Muscle layer of duodenum (tissue), 2 donors: ENCODE measurements at regions not wholly inside any gene's neighbourhood (a gene's known extent, or its start where the extent isn't known, plus 50 kb on each side); places are given as distances from the start of the nearest gene placed in this dataset.

Source experiments
- H3K27ac ChIP-seq: one replicate; pipeline ENCODE4 v1.7.0; 2013; ENCODE audit warnings: mild to moderate bottlenecking, low read length
- H3K27me3 ChIP-seq: one replicate; pipeline ENCODE4 v1.7.0; 2013; ENCODE audit warnings: low read depth, mild to moderate bottlenecking, control low read depth, low read length
- H3K36me3 ChIP-seq, 2 donors: one replicate each; pipeline ENCODE4 v1.7.0; 2013; ENCODE audit warnings: low read length in 2 of 2, control low read depth in 1 of 2, mild to moderate bottlenecking in 1 of 2; ENCODE audit not compliant: insufficient read depth in 2 of 2, control insufficient read depth in 1 of 2
- H3K4me1 ChIP-seq, 2 donors: one replicate each; pipeline ENCODE4 v1.7.0; 2013; ENCODE audit warnings: low read length in 2 of 2, mild to moderate bottlenecking in 2 of 2, control low read depth in 1 of 2, moderate library complexity in 1 of 2; ENCODE audit not compliant: insufficient read depth in 2 of 2, control insufficient read depth in 1 of 2
- H3K4me3 ChIP-seq, 2 donors: one replicate each; pipeline ENCODE4 v1.7.0; 2013; ENCODE audit warnings: low read length in 2 of 2, low read depth in 1 of 2, mild to moderate bottlenecking in 1 of 2
- H3K9me3 ChIP-seq, 2 donors: one replicate each; pipeline ENCODE4 v1.7.0; 2013; ENCODE audit warnings: low read length in 2 of 2, control low read depth in 1 of 2, mild to moderate bottlenecking in 1 of 2; ENCODE audit not compliant: control insufficient read depth in 1 of 2
- donor health status: healthy.

DNA sequence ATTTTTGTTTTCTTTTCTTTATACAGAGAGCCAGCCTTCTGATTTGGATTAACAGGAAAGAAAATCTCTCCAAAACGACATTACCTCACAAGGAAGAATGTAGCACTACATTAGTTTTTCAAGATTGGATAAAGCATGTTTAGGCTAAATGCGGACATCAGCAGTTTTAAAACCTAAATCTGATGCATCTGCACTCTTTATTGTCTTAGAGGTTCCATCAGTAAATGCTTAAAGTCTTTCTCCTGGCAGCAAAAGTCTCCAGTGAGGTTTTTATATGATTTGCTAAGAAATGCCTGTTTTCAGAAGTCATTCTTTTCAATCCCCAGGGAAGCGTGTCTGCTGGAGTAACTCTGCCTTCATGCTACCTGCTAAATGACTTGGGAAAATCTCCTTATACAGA lies 912.9 kb upstream of the INTU start:
- no peaks in the 10 kb centered on the region for H3K4me1 ChIP-seq
- no peaks in the 10 kb centered on the region for H3K9me3 ChIP-seq
- no peak overlapping the region for H3K27ac ChIP-seq
- H3K36me3 ChIP-seq, result no peaks in the 10 kb centered on the region
- no peak overlapping the region for H3K4me3 ChIP-seq
- H3K27me3 ChIP-seq, result no peaks in the 10 kb centered on the region

DNA sequence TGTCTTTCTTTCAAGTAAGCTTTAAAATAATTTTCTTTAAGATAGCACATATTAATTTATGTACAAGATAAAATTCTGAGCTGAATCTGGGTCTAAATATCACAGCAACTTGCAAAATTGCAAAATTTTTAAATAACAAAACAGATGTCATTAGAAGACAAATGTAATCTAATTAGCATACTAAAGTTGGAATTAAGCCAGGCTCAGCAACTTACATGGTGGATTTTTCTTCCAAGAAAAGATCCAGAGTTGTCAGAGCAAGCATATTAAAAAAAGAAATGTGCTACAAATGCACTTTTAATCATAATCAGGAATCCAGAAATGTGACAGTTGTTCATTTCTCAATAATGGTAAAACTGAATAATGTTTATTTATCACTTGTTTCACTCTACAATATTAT lies 906.9 kb upstream of the INTU start:
- H3K27ac ChIP-seq, result no peak overlapping the region
- no peaks in the 10 kb centered on the region for H3K27me3 ChIP-seq
- no peaks in the 10 kb centered on the region for H3K36me3 ChIP-seq
- H3K4me3 ChIP-seq, result no peak overlapping the region
- no peaks in the 10 kb centered on the region for H3K4me1 ChIP-seq
- no peaks in the 10 kb centered on the region for H3K9me3 ChIP-seq

DNA sequence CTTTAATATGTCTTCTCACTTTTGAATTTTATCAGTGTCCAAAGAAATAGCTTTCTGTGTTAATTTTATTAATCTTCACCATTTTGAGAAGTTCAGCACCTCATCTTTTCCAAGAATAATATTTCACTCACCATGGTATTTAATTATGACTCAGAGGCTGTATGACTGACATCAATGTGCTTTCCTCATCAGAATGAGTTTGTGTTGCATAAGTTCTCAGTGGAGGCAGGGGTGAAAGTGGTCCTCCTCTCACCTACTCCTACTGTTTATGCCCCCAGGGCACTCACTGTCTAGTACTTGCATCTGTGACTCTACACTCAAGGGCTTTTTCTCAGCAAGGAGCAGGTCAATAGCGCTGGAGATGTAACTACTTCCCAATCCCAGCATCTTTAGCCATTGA lies 905.3 kb upstream of the INTU start:
- no peak overlapping the region for H3K27ac ChIP-seq
- H3K27me3 ChIP-seq, result no peaks in the 10 kb centered on the region
- H3K36me3 ChIP-seq, result no peaks in the 10 kb centered on the region
- no peak overlapping the region for H3K4me3 ChIP-seq
- H3K9me3 ChIP-seq, result no peaks in the 10 kb centered on the region
- H3K4me1 ChIP-seq, result no peaks in the 10 kb centered on the region

DNA sequence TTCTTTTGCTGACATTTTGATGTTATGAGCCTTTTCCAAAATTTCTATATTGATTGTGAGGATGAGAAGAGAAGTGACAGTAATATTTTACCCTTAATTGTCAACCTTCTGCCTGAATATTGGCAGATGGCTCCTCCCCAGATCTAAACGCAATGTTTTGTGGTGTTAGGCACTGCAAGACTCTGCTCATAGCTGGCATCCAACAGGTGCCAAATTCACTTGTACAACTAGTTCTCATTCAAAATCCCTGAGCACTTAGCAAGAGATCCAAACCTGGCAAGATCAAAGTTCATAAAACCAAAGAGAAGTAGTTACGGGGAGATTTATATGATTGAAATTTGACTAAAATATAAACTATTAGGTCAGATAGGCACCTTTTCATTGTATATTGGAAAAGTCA lies 901.7 kb upstream of the INTU start:
- Histone ChIP-seq H3K4me1 (no peaks in the 10 kb centered on the region), H3K27me3 (no peaks in the 10 kb centered on the region), H3K36me3 (no peaks in the 10 kb centered on the region), H3K27ac (no peak overlapping the region), H3K9me3 (no peaks in the 10 kb centered on the region), H3K4me3 (no peak overlapping the region)

DNA sequence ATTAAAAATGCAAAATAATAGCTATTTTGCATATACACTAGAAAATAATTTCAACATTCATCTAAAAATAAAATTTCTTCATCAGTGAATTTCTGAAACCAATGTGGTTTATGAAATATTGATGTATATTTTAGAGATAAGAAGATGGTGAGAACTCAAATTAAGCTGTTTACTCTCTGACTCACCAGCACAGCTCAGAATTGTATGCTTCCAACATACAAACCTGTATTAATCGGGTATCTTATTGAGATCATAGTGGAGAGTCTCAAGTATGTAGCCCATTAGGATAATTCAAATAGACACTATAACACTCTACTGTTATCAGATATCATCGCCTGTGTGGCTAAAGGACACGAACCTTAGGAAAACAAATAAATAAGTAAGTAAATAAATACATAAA lies 899.5 kb upstream of the INTU start:
- H3K9me3 ChIP-seq, result no peaks in the 10 kb centered on the region
- no peaks in the 10 kb centered on the region for H3K4me1 ChIP-seq
- H3K36me3 ChIP-seq, result no peaks in the 10 kb centered on the region
- no peak overlapping the region for H3K27ac ChIP-seq
- no peaks in the 10 kb centered on the region for H3K27me3 ChIP-seq
- H3K4me3 ChIP-seq, result no peak overlapping the region

DNA sequence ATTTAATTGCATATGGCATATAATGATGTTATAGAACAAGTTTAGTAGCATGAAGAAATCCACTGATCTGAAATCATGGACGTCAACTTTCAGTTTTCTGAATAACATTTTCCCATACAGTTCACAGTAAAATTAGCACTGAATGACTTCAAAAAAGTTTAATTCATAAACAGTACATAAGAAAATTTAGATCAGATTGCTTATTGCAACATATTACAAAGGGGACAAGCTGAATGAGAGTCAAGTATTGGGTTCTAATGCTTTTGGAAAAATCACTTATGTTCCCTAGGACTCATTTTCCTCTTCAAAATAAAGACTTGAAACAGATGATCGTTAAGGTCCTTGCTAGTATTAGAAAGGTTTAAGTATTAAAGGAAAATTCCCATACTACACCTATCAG lies 898.3 kb upstream of the INTU start:
- H3K4me3 ChIP-seq, result no peak overlapping the region
- H3K27me3 ChIP-seq, result no peaks in the 10 kb centered on the region
- H3K27ac ChIP-seq, result no peak overlapping the region
- no peaks in the 10 kb centered on the region for H3K36me3 ChIP-seq
- H3K9me3 ChIP-seq, result no peaks in the 10 kb centered on the region
- no peaks in the 10 kb centered on the region for H3K4me1 ChIP-seq

DNA sequence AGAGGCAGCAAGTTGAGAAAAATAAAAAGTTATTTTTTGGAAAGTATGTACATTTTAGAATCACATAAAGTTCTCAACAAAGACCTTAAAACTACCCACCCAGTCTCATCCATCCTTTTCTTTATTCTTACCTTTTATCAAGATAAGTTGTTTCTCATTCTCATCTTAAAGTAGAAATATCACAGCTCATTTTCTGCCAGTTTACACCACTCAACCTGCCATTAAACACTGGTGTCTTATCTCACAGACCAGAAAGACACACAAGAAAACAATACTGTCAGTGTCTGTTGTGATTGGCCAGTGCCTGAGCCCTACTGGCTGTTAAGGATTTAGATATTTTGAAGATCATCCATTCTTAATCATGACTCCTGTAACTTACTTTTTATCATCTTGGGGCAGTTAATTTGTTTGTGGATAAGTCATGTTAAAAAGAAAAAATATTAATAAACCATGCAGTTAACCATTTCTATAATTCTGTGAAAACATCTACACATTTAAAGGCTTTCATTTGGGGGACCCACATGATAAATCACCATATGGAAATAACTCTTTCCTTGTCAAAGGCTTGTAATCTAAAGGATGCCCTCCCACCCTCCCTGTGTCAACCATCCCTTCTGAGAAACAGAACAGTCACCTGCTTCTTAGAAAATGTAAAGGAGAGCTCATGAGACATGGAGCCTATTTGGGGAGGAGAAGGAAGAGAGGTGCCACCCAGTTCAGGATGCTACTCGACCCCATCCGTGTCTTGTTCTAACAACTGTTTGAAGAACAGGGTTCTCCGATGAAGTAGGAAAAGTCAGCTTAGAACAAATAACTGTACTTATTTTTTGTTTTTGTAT lies 897.2 kb upstream of the INTU start:
- Histone ChIP-seq H3K9me3 (no peaks in the 10 kb centered on the region), H3K27me3 (no peaks in the 10 kb centered on the region), H3K4me1 (no peaks in the 10 kb centered on the region), H3K36me3 (no peaks in the 10 kb centered on the region), H3K27ac (no peak overlapping the region), H3K4me3 (no peak overlapping the region)

DNA sequence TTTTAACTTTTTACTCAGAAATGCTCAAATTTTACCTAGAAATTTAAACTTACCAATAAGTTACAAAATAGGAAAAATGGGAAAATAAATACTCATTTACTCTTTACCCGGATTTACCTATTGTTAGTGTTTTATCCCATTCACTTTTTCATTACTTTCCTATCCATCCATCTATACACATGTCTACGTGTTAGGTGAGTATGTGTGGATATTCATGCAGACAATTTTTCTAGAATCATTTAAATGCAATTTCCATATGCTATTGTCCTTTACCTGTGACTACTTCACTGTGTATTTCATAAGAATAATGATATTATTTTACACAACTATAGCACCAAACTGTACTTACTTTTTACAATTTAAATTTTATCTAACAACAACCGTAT lies 896.6 kb upstream of the INTU start:
- H3K9me3 ChIP-seq, result no peaks in the 10 kb centered on the region
- H3K4me1 ChIP-seq, result no peaks in the 10 kb centered on the region
- no peak overlapping the region for H3K4me3 ChIP-seq
- H3K27me3 ChIP-seq, result no peaks in the 10 kb centered on the region
- no peak overlapping the region for H3K27ac ChIP-seq
- H3K36me3 ChIP-seq, result no peaks in the 10 kb centered on the region

DNA sequence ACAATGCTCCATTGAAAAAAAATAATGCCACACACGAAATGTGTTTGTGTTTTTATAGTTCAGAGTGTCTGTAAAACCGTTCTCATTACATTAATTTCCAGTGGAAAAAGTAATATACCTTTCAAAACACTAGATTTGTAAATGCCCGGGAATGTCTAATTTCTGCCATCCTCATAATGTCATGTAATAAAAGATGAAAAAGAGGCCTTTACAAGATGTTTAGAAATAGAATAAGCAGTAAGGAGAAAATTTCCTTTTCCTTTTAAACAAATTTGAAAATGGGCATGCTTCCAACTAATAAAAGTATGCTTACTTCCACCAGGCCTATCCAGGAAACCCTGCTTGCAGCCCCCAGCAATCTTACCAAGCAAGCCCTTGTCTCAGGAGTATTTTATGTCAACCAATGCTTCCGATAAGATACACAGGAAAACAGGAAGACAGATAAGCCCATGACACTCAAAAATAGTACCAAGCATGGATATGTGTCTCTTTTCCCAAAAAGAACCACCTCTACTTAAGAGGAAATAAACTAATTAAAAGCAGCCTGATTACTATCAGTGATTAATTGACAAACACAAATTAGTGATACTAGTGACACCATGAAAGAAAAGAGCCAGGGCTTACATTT lies 894.7 kb upstream of the INTU start:
- Histone ChIP-seq H3K36me3 (no peaks in the 10 kb centered on the region), H3K4me1 (no peaks in the 10 kb centered on the region), H3K4me3 (no peak overlapping the region), H3K27me3 (no peaks in the 10 kb centered on the region), H3K27ac (no peak overlapping the region), H3K9me3 (no peaks in the 10 kb centered on the region)

DNA sequence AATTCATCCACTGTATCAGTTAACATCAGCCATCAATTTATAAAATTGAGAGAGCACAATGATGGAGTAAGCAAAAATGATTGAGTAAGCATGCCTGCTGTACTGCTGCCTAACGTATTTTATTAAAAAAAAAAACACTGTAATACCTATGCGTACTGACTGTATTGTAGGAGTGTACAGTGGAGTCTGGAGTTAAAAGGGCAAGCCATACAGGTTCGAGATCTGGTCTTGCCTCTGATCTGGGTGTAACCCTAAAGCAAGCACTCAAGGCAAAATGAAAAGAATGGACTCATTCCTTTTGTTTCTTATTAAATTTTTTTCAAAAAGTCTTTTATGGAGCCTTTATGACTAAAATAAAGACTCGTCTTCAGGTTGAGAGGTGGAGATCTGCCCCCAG lies 894.2 kb upstream of the INTU start:
- no peaks in the 10 kb centered on the region for H3K4me1 ChIP-seq
- H3K9me3 ChIP-seq, result no peaks in the 10 kb centered on the region
- no peak overlapping the region for H3K4me3 ChIP-seq
- no peak overlapping the region for H3K27ac ChIP-seq
- no peaks in the 10 kb centered on the region for H3K36me3 ChIP-seq
- no peaks in the 10 kb centered on the region for H3K27me3 ChIP-seq

DNA sequence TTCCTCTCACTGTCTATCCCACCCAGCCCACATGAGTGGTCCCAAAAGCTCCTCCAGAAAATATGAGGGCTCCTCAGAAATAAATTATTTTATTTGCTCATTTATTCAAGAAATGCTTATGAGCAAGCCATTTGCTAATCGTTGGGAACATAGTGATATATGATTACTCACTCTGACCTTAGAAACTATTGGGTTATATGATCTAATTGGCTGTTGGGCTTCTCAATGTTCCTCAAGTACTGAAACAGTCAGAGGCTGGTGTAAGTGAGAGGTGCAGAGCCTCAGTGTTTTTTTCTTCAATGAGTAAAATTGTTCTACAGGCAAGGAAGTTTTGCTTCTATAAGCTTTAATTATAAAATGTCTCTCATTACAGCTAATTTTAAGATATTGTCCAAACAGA lies 893.8 kb upstream of the INTU start:
- Histone ChIP-seq H3K36me3 (no peaks in the 10 kb centered on the region), H3K9me3 (no peaks in the 10 kb centered on the region), H3K27ac (no peak overlapping the region), H3K4me1 (no peaks in the 10 kb centered on the region), H3K27me3 (no peaks in the 10 kb centered on the region), H3K4me3 (no peak overlapping the region)

DNA sequence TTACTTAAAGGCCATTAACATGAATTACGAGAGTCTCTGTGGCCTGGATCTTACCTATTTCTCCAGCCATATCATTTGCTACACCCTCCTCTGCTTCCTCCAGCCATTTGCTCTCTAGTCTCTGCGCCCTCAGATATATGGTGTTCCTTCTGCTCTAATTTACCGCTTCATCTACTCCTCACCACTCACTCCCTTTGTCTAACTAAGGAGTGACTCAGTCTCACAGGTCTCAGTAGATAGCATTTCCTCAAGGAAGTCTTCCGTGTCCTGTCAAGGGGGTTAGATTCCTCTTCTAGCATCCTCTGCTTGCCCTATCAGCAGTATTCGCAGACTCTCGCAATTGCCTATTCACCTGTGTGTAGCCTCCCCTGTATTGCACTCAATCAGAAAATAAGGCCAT lies 892.1 kb upstream of the INTU start:
- Histone ChIP-seq H3K4me1 (no peaks in the 10 kb centered on the region), H3K27ac (no peak overlapping the region), H3K4me3 (no peak overlapping the region), H3K36me3 (no peaks in the 10 kb centered on the region), H3K27me3 (no peaks in the 10 kb centered on the region), H3K9me3 (no peaks in the 10 kb centered on the region)
